Prostate gland (tissue), 2 donors: ENCODE measurements at regions not wholly inside any gene's neighbourhood (a gene's known extent, or its start where the extent isn't known, plus 50 kb on each side); places are given as distances from the start of the nearest gene placed in this dataset.

Source experiments
- DNase-seq: peaks from one replicate; pipeline ENCODE4 v3.0.0-alpha.2; 2019; ENCODE audit warnings: low spot score
- H3K27ac ChIP-seq, 2 donors: fragments of 200-600 bp; sonication (generic); 2 replicates each; pipeline ENCODE4 v1.5.1; 2017 to 2019
- H3K27me3 ChIP-seq: fragments of 200-600 bp; sonication (generic); replicated peaks from 2 replicates; pipeline ENCODE4 v1.5.1; 2019; ENCODE audit not compliant: insufficient read depth
- H3K36me3 ChIP-seq, 2 donors: fragments of 200-600 bp; sonication (generic); 1 replicate in 1 of 2; 2 replicates in 1 of 2; pipeline versions ENCODE4 v1.5.1 to v1.8.1; 2017 to 2019
- H3K4me1 ChIP-seq: fragments of 200-600 bp; sonication (generic); replicated peaks from 2 replicates; pipeline ENCODE4 v1.5.1; 2019
- H3K4me3 ChIP-seq, 2 donors: fragments of 200-600 bp; sonication (generic); 2 replicates each; pipeline ENCODE4 v1.5.1; 2017 to 2019
- H3K9me3 ChIP-seq: fragments of 200-600 bp; sonication (generic); 2 replicates; pipeline ENCODE4 v1.5.1; 2017
- CTCF ChIP-seq, 4 experiments: fragments of 200-600 bp in 2 of 4; fragments of 450-650 bp in 2 of 4; sonication (generic) in 2 of 4; IDR thresholded peaks; 1 replicate in 3 of 4; 2 replicates in 1 of 4; pipeline ENCODE4 v1.5.1; 2016 to 2019; ENCODE audit warnings: antibody characterized with exemption in 4 of 4, mild to moderate bottlenecking in 2 of 4, moderate library complexity in 2 of 4
- POLR2A ChIP-seq: fragments of 450-650 bp; IDR thresholded peaks from one replicate; pipeline ENCODE4 v1.6.1; 2016; ENCODE audit warnings: antibody characterized with exemption, mild to moderate bottlenecking
- POLR2AphosphoS5 ChIP-seq: sonication (generic); formaldehyde crosslinking; IDR thresholded peaks from one replicate; pipeline ENCODE4 v1.6.1; 2017; ENCODE audit warnings: antibody characterized with exemption
- WGBS: methylation state at CpG from one replicate; pipeline ENCODE4 v1.1.5; 2018; 5-methylcytosine and 5-hydroxymethylcytosine counted together
- intact Hi-C: fragments of 100-400 bp; cut with DNase I; formaldehyde crosslinking; loops from one replicate; pipeline ENCODE4 v1.14.2; 2022

GRCh38 chr13:103354171-103354570, 288.0 kb upstream of the SLC10A2 start:
- no peaks in the 10 kb centered on the region for H3K9me3 ChIP-seq
- no peaks in the 10 kb centered on the region for H3K4me1 ChIP-seq
- no peaks in the 10 kb centered on the region for H3K36me3 ChIP-seq
- no peaks in the 10 kb centered on the region for H3K27me3 ChIP-seq
- H3K27ac ChIP-seq = no peak overlapping the region
- WGBS = 81% methylated on average over 2 of the region's 2 CpGs
- no peak overlapping the region for H3K4me3 ChIP-seq
- TF ChIP-seq POLR2A = no peak
- TF ChIP-seq POLR2AphosphoS5 = no peak
- no peak for TF ChIP-seq CTCF (IDR thresholded peaks at IDR 0.05)
- intact Hi-C loops = no loop called here
- no peak for DNase-seq

DNA sequence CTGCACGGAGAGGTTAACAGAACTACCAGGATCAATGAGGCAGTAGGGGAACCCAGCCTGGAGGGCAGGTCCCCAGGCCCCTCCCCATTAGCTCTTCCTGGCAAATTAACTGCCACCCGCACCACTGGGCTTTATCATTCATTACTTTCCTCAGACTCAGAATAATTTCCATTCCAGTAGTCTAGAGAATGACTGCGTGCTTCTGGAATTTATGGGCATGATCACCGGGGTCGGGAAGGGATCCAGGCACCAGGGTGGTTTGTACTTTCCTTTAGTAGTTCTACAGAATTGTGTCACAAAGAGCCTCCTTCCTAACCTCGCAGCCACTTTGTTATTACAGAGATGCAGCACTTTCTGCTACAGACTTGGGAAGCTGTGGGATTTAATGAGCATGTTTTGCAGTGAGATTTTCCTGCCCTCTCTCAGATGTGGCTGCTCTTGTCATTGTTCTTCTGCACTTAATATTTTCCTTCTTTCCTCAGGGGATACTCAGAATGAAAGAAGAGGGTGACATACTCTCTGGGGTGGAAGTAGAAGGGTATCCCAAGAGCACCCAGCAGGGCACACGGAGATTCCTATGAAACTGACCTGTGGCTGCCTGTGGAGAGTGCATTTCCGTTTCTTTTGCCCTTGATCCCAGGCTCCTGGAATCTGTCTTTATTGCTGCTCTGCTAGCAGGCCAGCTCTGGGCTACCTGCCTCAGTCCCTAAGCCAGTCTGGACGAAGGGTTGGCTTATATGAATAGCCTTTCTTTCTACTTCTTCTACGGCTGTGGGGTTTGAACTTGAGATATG, 285.0 kb upstream of the SLC10A2 start:
- Histone ChIP-seq H3K4me1 (no peaks in the 10 kb centered on the region), H3K27ac (no peak overlapping the region), H3K36me3 (no peaks in the 10 kb centered on the region), H3K27me3 (no peaks in the 10 kb centered on the region), H3K4me3 (no peak overlapping the region), H3K9me3 (no peaks in the 10 kb centered on the region)
- no peak for TF ChIP-seq CTCF (IDR thresholded peaks at IDR 0.05)
- no peak for TF ChIP-seq POLR2AphosphoS5
- no peak for TF ChIP-seq POLR2A
- DNase-seq = no peak
- 35% methylated on average over 10 of the region's 10 CpGs for WGBS
- intact Hi-C loops = no loop called here

GRCh38 chr13:103350147-103350546, 283.9 kb upstream of the SLC10A2 start:
- H3K36me3 ChIP-seq = no peaks in the 10 kb centered on the region
- TF ChIP-seq CTCF (IDR thresholded peaks at IDR 0.05) = no peak
- no peak for TF ChIP-seq POLR2A
- no peak for TF ChIP-seq POLR2AphosphoS5
- no peak overlapping the region for H3K27ac ChIP-seq
- no peak for DNase-seq
- WGBS = 62% methylated on average over 1 of the region's 1 CpG
- H3K4me3 ChIP-seq = no peak overlapping the region
- no peaks in the 10 kb centered on the region for H3K27me3 ChIP-seq
- intact Hi-C loops = no loop called here
- H3K9me3 ChIP-seq = no peaks in the 10 kb centered on the region
- no peaks in the 10 kb centered on the region for H3K4me1 ChIP-seq

GRCh38 chr13:103349211-103349980, 283.2 kb upstream of the SLC10A2 start:
- intact Hi-C loops = no loop called here
- H3K9me3 ChIP-seq = no peaks in the 10 kb centered on the region
- H3K27me3 ChIP-seq = no peaks in the 10 kb centered on the region
- no peaks in the 10 kb centered on the region for H3K36me3 ChIP-seq
- H3K27ac ChIP-seq = no peak overlapping the region
- H3K4me3 ChIP-seq = no peak overlapping the region
- DNase-seq = no peak
- no peaks in the 10 kb centered on the region for H3K4me1 ChIP-seq
- TF ChIP-seq POLR2AphosphoS5 = no peak
- no peak for TF ChIP-seq POLR2A
- TF ChIP-seq CTCF (IDR thresholded peaks at IDR 0.05) = no peak
- 37% methylated on average over 6 of the region's 6 CpGs for WGBS

DNA sequence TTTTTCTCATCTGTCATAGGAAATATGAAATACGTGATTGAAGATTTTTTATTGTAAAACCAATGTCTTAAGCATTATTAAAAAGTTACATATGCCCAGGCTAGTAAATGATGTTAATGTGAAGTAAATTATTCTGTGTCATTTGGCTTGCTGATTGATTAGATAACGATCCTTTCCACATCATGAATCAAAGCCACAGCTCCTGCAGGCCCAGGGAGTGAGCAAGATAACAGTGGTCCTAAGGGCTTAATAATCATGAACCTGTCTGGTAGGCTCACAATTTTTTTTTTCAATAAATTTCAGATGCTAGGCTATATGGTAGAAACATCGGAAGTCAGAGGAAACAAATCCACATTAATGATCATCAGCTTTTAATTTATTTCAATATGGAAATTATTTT, 269.0 kb upstream of the SLC10A2 start:
- intact Hi-C loops = no loop called here
- DNase-seq = no peak

More for the DNA sequence above, 269.0 kb upstream of the SLC10A2 start:
- Histone ChIP-seq H3K4me1 (no peaks in the 10 kb centered on the region), H3K27me3 (no peaks in the 10 kb centered on the region), H3K36me3 (no peaks in the 10 kb centered on the region), H3K27ac (no peak overlapping the region), H3K9me3 (no peaks in the 10 kb centered on the region), H3K4me3 (no peak overlapping the region)
- no peak for TF ChIP-seq POLR2AphosphoS5
- TF ChIP-seq CTCF (IDR thresholded peaks at IDR 0.05) = no peak
- WGBS = 77% methylated on average over 3 of the region's 3 CpGs
